IPS DF 6.9 (cell line): ENCODE measurements at regions not wholly inside any gene's neighbourhood (a gene's known extent, or its start where the extent isn't known, plus 50 kb on each side); places are given as distances from the start of the nearest gene placed in this dataset.

ENCODE experiments used
- DNase-seq: peaks from one replicate; pipeline ENCODE4 v3.0.0-alpha.2; 2013; ENCODE audit warnings: low read depth, low spot score
- H3K27ac ChIP-seq: one replicate; pipeline ENCODE4 v1.5.1; 2013; ENCODE audit warnings: low read length, control low read depth
- H3K27me3 ChIP-seq: 2 replicates; pipeline ENCODE4 v1.6.1; 2013; ENCODE audit warnings: mild to moderate bottlenecking, low read length; ENCODE audit not compliant: control insufficient read depth, insufficient read depth
- H3K36me3 ChIP-seq: 2 replicates; pipeline ENCODE4 v1.6.1; 2013; ENCODE audit warnings: low read length; ENCODE audit not compliant: control insufficient read depth, insufficient read depth
- H3K4me1 ChIP-seq: 2 replicates; pipeline ENCODE4 v1.6.1; 2013; ENCODE audit warnings: low read length; ENCODE audit not compliant: control insufficient read depth, insufficient read depth
- H3K4me3 ChIP-seq: 2 replicates; pipeline ENCODE4 v1.5.1; 2013; ENCODE audit warnings: mild to moderate bottlenecking, low read length
- H3K9me3 ChIP-seq: 2 replicates; pipeline ENCODE4 v1.6.1; 2013; ENCODE audit warnings: low read length, inconsistent platforms; ENCODE audit not compliant: control insufficient read depth, insufficient read depth
- WGBS: extraction: QIAGEN DNeasy Blood & Tissue Kit; methylation state at CpG from one replicate; pipeline ENCODE4 v1.1.7; 2013; ENCODE audit warnings: mixed read lengths, missing lambda C conversion rate; ENCODE audit not compliant: insufficient read length, insufficient coverage; 5-methylcytosine and 5-hydroxymethylcytosine counted together

GRCh38 chr11:91932151-91932821 lies 292.3 kb upstream of the FAT3 start:
- no peak for DNase-seq
- no peaks in the 10 kb centered on the region for H3K9me3 ChIP-seq
- H3K27ac ChIP-seq: no peak overlapping the region
- no peaks in the 10 kb centered on the region for H3K4me1 ChIP-seq
- no peaks in the 10 kb centered on the region for H3K27me3 ChIP-seq
- no CpG with 5 or more reads among the region's 11 CpGs for whole genome bisulfite sequencing
- no peaks in the 10 kb centered on the region for H3K36me3 ChIP-seq
- no peak overlapping the region for H3K4me3 ChIP-seq

GRCh38 chr11:91927448-91927847 lies 297.2 kb upstream of the FAT3 start:
- Histone ChIP-seq H3K27me3 (no peaks in the 10 kb centered on the region), H3K27ac (no peak overlapping the region), H3K4me1 (no peaks in the 10 kb centered on the region), H3K9me3 (no peaks in the 10 kb centered on the region), H3K4me3 (no peak overlapping the region), H3K36me3 (no peaks in the 10 kb centered on the region)
- WGBS: no CpG with 5 or more reads among the region's 2 CpGs
- no peak for DNase-seq

GRCh38 chr11:91926965-91927364 lies 297.7 kb upstream of the FAT3 start:
- Histone ChIP-seq H3K9me3 (no peaks in the 10 kb centered on the region), H3K4me3 (no peak overlapping the region), H3K4me1 (no peaks in the 10 kb centered on the region), H3K27me3 (no peaks in the 10 kb centered on the region), H3K36me3 (no peaks in the 10 kb centered on the region), H3K27ac (no peak overlapping the region)
- no peak for DNase-seq
- WGBS: no CpG with 5 or more reads among the region's 1 CpG

- no CpG with 5 or more reads among the region's 1 CpG for WGBS
- Histone ChIP-seq H3K9me3 (no peaks in the 10 kb centered on the region), H3K27me3 (no peaks in the 10 kb centered on the region), H3K27ac (no peak overlapping the region), H3K36me3 (no peaks in the 10 kb centered on the region), H3K4me3 (no peak overlapping the region), H3K4me1 (no peaks in the 10 kb centered on the region)
- DNase-seq: no peak
Observed at GRCh38 chr11:91922846-91923245, 301.8 kb upstream of the FAT3 start.

GRCh38 chr11:91921974-91922373 lies 302.6 kb upstream of the FAT3 start:
- DNase-seq: no peak
- Histone ChIP-seq H3K4me3 (no peak overlapping the region), H3K27me3 (no peaks in the 10 kb centered on the region), H3K27ac (no peak overlapping the region), H3K4me1 (no peaks in the 10 kb centered on the region), H3K36me3 (no peaks in the 10 kb centered on the region), H3K9me3 (no peaks in the 10 kb centered on the region)
- WGBS: no CpG with 5 or more reads among the region's 1 CpG

GRCh38 chr11:91913407-91913806 lies 311.2 kb upstream of the FAT3 start:
- Histone ChIP-seq H3K4me3 (no peak overlapping the region), H3K36me3 (no peaks in the 10 kb centered on the region), H3K4me1 (no peaks in the 10 kb centered on the region), H3K9me3 (no peaks in the 10 kb centered on the region), H3K27ac (no peak overlapping the region), H3K27me3 (no peaks in the 10 kb centered on the region)
- DNase-seq: no peak

GRCh38 chr11:91912322-91912721 lies 312.3 kb upstream of the FAT3 start:
- no peak overlapping the region for H3K4me3 ChIP-seq
- H3K9me3 ChIP-seq: no peaks in the 10 kb centered on the region
- H3K27me3 ChIP-seq: no peaks in the 10 kb centered on the region
- H3K36me3 ChIP-seq: no peaks in the 10 kb centered on the region
- H3K4me1 ChIP-seq: no peaks in the 10 kb centered on the region
- no peak overlapping the region for H3K27ac ChIP-seq
- no peak for DNase-seq
- no CpG with 5 or more reads among the region's 4 CpGs for WGBS

- Histone ChIP-seq H3K27ac (no peak overlapping the region), H3K36me3 (no peaks in the 10 kb centered on the region), H3K27me3 (no peaks in the 10 kb centered on the region), H3K4me1 (no peaks in the 10 kb centered on the region), H3K4me3 (no peak overlapping the region), H3K9me3 (no peaks in the 10 kb centered on the region)
- WGBS: no CpG with 5 or more reads among the region's 9 CpGs
- no peak for DNase-seq
Observed at GRCh38 chr11:91906871-91907624, 317.6 kb upstream of the FAT3 start.

GRCh38 chr11:91904792-91905785 lies 319.5 kb upstream of the FAT3 start:
- no peak overlapping the region for H3K27ac ChIP-seq
- H3K4me3 ChIP-seq: no peak overlapping the region
- H3K27me3 ChIP-seq: no peaks in the 10 kb centered on the region
- no peaks in the 10 kb centered on the region for H3K36me3 ChIP-seq
- no peak for DNase-seq
- H3K9me3 ChIP-seq: no peaks in the 10 kb centered on the region
- H3K4me1 ChIP-seq: no peaks in the 10 kb centered on the region
- WGBS: 100% methylated on average over 2 of the region's 7 CpGs

GRCh38 chr11:91902312-91902711 lies 322.3 kb upstream of the FAT3 start:
- DNase-seq: no peak
- Histone ChIP-seq H3K27ac (no peak overlapping the region), H3K36me3 (no peaks in the 10 kb centered on the region), H3K27me3 (no peaks in the 10 kb centered on the region), H3K4me1 (no peaks in the 10 kb centered on the region), H3K9me3 (no peaks in the 10 kb centered on the region), H3K4me3 (no peak overlapping the region)
- no CpG with 5 or more reads among the region's 1 CpG for WGBS
